NCI-H774 (cell line): ENCODE measurements at regions not wholly inside any gene's neighbourhood (a gene's known extent, or its start where the extent isn't known, plus 50 kb on each side); places are given as distances from the start of the nearest gene placed in this dataset.
"Not testable (repeated sequence)": the region's sequence is repeated elsewhere in the genome, so short reads cannot be mapped to it uniquely, and the experiment has no call there.

ENCODE experiments used
- DNase-seq: peaks from one replicate; lab custom pipeline; 2025; lab: John Stamatoyannopoulos, UW

- DNase-seq: no peak
These were observed 369.6 kb downstream of the ATP23 start for GRCh38 chr12:58310809-58311622.

DNA sequence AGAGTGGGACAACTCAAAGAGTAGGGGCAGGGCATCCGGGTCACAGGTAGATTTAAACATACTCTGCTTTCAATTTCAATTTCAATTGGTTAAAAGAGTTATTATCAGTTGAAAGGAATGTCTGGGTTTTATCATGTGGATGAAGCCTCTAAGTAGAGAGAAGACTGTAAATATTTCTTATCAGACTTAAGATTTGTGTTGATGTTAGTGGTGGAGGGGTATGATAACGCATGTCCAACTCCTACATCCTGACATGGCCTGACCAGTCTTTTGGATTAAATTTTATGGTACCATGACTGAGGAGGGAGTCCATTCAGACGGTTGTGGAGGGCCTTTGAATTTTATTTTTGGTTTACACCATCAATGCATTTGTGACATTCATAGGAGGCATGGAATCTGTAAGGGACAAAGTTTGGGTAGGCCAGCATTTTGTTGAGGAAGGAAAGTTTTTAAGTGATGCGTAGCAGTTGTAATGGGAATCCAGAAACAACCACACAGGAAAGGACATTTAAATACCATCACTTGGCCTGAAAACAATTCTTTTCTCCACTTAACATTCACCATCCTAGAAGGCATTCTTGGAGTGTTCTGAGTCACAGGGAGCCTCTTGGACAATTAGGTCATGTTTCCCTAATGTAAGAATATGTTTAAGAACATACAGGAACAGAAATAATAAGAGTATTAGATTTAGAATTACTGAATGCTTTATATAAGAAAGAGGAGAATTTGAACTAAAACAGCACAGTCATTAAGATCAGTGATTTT is 371.9 kb downstream of the ATP23 start:
- no peak for DNase-seq

DNA sequence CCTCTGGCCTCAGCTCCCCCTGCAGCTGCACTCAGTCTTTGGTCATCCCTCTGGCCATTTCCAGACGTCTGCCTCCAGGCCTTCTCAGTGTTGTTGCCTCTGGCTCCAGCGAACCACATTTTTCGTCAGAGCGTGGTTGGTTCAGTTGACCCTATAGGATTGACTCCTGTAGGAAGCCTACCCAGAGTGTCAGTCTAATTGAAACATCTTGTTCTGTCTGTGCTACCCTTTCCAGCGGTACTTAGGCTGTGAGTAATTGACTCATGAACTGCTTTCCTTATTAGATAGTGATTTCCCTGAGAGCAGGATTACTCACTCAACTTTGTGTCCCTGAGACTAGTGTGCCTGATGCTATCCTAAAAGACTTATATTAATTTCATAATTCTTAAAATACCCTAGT is 373.2 kb downstream of the ATP23 start:
- DNase-seq: no peak

DNA sequence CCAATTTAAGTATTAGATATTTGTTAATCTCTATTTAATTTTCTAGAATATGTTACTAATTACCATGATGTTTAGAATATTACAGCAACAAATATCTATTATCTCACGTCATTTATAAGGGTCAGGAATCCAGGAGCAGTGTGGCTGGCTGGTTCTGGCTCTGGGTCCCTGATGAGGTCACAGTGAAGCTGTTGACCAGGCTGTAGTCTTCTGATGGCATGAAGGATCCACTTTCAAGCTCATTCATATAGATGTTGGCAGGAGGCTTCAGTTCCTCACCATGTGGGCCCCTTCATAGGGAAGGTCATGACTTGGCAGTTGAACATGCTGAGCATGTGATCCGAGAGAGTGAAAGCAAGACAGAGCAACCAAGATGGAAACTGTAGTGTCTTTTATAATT is 375.6 kb downstream of the ATP23 start:
- DNase-seq: no peak

DNA sequence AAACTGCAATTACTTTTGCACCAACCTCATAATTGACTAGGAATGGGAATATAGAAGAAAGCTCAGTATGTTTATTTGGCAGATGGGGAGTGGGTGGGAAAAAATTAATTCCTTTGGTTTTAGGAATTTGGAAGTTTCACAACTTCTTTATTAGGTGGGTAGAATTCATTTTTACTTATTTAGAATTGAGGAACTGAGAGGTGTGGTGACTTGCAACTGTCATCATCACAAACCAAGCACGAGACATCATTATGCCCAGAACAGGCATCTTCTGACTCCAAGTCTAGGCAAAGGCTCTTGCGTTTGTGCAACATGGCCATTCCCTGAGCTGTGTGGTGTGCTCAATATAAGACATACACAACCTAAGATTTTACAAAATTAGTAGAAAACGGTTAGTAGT is 380.0 kb downstream of the ATP23 start:
- no peak for DNase-seq

GRCh38 chr12:58323676-58324075 is 382.3 kb downstream of the ATP23 start:
- DNase-seq: no peak

- no peak for DNase-seq
These were observed 384.2 kb downstream of the ATP23 start for GRCh38 chr12:58325561-58325960.

DNA sequence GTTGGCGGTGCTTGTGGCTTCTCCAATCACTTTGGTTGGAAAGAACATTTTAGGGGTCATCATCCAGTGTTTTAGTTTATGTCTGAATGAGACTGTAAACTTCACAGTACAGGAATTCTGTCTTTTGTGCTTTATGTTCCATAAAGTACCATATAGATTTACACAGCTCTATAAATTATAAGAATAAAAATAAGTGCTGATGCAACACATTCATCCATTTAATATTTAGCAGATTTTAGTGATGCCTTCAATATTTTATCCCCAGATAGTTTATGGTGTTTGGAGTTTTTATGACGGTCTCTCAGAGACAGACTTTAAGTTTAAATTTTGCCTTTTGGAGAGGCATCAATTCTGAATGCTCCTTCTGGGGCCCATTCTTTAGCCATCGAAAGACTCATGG is 385.2 kb downstream of the ATP23 start:
- no peak for DNase-seq

- not testable (repeated sequence) for DNase-seq
These were observed 395.3 kb downstream of the ATP23 start for GRCh38 chr12:58336581-58337242.

GRCh38 chr12:58337539-58337938 is 396.2 kb downstream of the ATP23 start:
- not testable (repeated sequence) for DNase-seq

- peak; percentile 24 for DNase-seq
These were observed 400.4 kb downstream of the ATP23 start for GRCh38 chr12:58341791-58342190.

- DNase-seq: no peak
These were observed 401.4 kb downstream of the ATP23 start for GRCh38 chr12:58342736-58343135.

GRCh38 chr12:58346032-58346632 is 404.8 kb downstream of the ATP23 start:
- DNase-seq: peak; percentile 61

DNA sequence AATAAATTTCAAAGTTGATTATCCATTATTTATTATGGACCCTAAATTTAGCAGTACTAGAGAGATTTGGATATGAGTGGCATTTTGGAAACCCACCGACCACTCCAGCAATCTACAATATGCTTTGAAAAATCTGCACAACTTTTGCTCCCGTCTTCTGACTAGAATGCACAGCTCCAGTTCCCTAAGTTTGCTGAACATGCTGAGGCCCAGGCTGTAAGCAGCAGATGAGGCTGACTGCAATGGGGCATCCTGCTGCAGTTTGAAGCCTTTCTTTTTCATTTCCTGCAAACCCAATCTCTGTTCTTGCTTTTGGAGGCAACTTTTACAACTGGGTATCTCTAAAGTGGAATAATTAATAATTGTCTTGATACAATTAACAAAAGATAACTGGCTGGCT is 405.8 kb downstream of the ATP23 start:
- DNase-seq: no peak

- no peak for DNase-seq
These were observed 406.3 kb downstream of the ATP23 start for GRCh38 chr12:58347691-58348090.

- DNase-seq: no peak
These were observed 407.8 kb downstream of the ATP23 start for GRCh38 chr12:58349161-58349560.

GRCh38 chr12:58356794-58357193 is 415.4 kb downstream of the ATP23 start:
- no peak for DNase-seq

DNA sequence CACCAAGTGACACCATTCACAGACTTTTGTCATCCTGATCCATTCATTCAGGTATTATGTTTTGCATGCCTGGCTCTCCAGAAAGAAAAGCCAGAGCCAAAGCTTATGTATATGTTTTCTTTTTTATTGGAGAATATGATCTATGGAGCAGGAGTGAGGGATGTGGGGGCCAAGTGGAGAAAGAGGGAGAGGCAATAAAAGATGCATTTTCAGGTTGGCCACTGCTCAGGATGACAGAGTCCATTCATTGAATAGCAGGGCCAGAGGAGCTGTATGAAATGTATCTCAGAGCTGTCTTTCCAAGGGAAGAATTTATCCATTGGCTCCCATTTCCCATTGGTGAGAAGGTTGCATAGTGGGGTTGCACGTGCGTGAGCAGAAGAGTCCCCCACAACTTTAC is 416.1 kb downstream of the ATP23 start:
- DNase-seq: no peak

DNA sequence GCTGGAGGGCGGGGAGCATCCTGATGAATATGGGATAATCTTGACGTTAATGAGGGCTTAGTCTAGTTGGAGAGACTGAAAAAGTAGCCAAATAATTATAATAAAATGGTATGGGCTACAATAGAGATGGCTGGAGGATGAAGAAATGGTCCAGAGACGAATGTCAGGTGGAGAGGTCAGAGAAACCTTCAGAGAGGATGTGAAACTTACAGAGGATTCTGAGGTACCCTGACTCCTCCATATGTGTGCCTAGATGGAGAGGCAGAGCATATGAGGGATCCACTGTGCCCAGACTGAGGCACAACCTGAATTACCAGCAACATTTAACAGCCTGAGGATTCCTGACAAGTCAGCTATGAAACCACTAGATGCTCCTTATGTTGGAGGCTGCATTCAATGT is 417.0 kb downstream of the ATP23 start:
- DNase-seq: no peak

GRCh38 chr12:58359084-58359483 is 417.7 kb downstream of the ATP23 start:
- DNase-seq: no peak

DNA sequence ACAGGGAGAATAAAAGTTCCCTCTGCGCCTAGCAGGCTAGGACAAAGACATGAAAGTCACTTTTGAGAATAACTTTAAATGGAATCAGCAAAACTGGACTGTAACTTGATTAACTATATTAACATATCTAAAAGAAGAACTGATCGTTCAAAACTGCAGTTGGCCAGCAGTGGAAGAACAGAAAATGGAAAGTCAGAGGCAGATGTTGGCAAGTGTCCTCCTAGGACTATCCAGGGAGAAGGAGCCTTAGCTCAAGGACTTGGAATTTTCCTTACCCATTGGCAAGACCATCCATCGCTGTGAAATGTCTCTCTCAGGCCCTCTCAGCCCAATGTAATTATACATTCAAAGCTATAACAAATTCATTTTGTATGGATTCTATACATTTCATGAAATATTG is 419.7 kb downstream of the ATP23 start:
- DNase-seq: no peak

GRCh38 chr12:58363971-58364370 is 422.6 kb downstream of the ATP23 start:
- no peak for DNase-seq
